Neuronal stem cell (in vitro differentiated cells): ENCODE measurements at regions not wholly inside any gene's neighbourhood (a gene's known extent, or its start where the extent isn't known, plus 50 kb on each side); places are given as distances from the start of the nearest gene placed in this dataset.

Source experiments
- DNase-seq: peaks from one replicate; pipeline ENCODE4 v3.0.0-alpha.2; 2013; ENCODE audit warnings: low spot score
- H2AFZ ChIP-seq: one replicate; pipeline ENCODE4 v1.6.1; 2013; ENCODE audit warnings: mild to moderate bottlenecking, low read length, inconsistent platforms
- H2AK5ac ChIP-seq: 2 replicates; pipeline ENCODE4 v1.6.1; 2013; ENCODE audit warnings: low read depth, mild to moderate bottlenecking, inconsistent platforms, low read length, moderate library complexity, mixed read lengths
- H2BK120ac ChIP-seq: 2 replicates; pipeline ENCODE4 v1.6.1; 2013; ENCODE audit warnings: low read depth, mild to moderate bottlenecking, inconsistent platforms, low read length, moderate library complexity, mixed read lengths
- H2BK12ac ChIP-seq: one replicate; pipeline ENCODE4 v1.6.1; 2013; ENCODE audit warnings: low read length, inconsistent platforms
- H2BK15ac ChIP-seq: 2 replicates; pipeline ENCODE4 v1.6.1; 2013; ENCODE audit warnings: mild to moderate bottlenecking, low read length, inconsistent platforms, mixed read lengths
- H2BK5ac ChIP-seq: one replicate; pipeline ENCODE4 v1.6.1; 2013; ENCODE audit warnings: inconsistent platforms, mild to moderate bottlenecking, low read length, moderate library complexity
- H3K14ac ChIP-seq: one replicate; pipeline ENCODE4 v1.6.1; 2013; ENCODE audit warnings: low read length, inconsistent platforms
- H3K18ac ChIP-seq: 2 replicates; pipeline ENCODE4 v1.6.1; 2013; ENCODE audit warnings: low read length, inconsistent platforms
- H3K23ac ChIP-seq: 2 replicates; pipeline ENCODE4 v1.6.1; 2013; ENCODE audit warnings: low read depth, mild to moderate bottlenecking, mixed read lengths, low read length, inconsistent platforms; ENCODE audit not compliant: poor library complexity
- H3K27ac ChIP-seq: replicated peaks from 3 replicates; pipeline ENCODE4 v1.5.1; 2013; ENCODE audit warnings: low read length, inconsistent platforms
- H3K27me3 ChIP-seq, 3 experiments: 2 replicates each; pipeline ENCODE4 v1.6.1; 2013; ENCODE audit warnings: low read length in 3 of 3, mild to moderate bottlenecking in 2 of 3, inconsistent platforms in 1 of 3, low read depth in 1 of 3, mixed read lengths in 1 of 3, moderate library complexity in 1 of 3; ENCODE audit not compliant: control insufficient read depth in 3 of 3, insufficient read depth in 3 of 3
- H3K36me3 ChIP-seq, 2 donors: replicated peaks in 1 of 2; 2 replicates each; pipeline ENCODE4 v1.6.1; 2013; ENCODE audit warnings: low read length in 2 of 2; ENCODE audit not compliant: control insufficient read depth in 2 of 2, insufficient read depth in 2 of 2
- H3K4ac ChIP-seq: 2 replicates; pipeline ENCODE4 v1.6.1; 2013; ENCODE audit warnings: inconsistent platforms, mild to moderate bottlenecking, low read length, moderate library complexity
- H3K4me1 ChIP-seq, 2 donors: 1 replicate in 1 of 2; 2 replicates in 1 of 2; pipeline ENCODE4 v1.6.1; 2013; ENCODE audit warnings: low read length in 2 of 2, low read depth in 1 of 2; ENCODE audit not compliant: control insufficient read depth in 2 of 2, insufficient read depth in 1 of 2
- H3K4me2 ChIP-seq: one replicate; pipeline ENCODE4 v1.6.1; 2013; ENCODE audit warnings: mild to moderate bottlenecking, low read length, inconsistent platforms; ENCODE audit not compliant: insufficient read depth, poor library complexity, severe bottlenecking
- H3K4me3 ChIP-seq, 2 donors: 2 replicates each; pipeline ENCODE4 v1.5.1; 2013; ENCODE audit warnings: low read length in 2 of 2, mild to moderate bottlenecking in 2 of 2, inconsistent platforms in 1 of 2, moderate library complexity in 1 of 2
- H3K79me1 ChIP-seq: one replicate; pipeline ENCODE4 v1.6.1; 2013; ENCODE audit warnings: low read depth, mild to moderate bottlenecking, inconsistent platforms, low read length, moderate library complexity
- H3K9ac ChIP-seq: one replicate; pipeline ENCODE4 v1.6.1; 2013; ENCODE audit warnings: mild to moderate bottlenecking, low read depth, low read length, inconsistent platforms; ENCODE audit not compliant: poor library complexity
- H3K9me3 ChIP-seq, 2 donors: replicated peaks in 1 of 2; 2 replicates each; pipeline versions ENCODE3 to v1.6.1; 2013; ENCODE audit warnings: low read length in 2 of 2, mild to moderate bottlenecking in 2 of 2, inconsistent platforms in 1 of 2, low read depth in 1 of 2, mixed read lengths in 1 of 2, moderate library complexity in 1 of 2; ENCODE audit not compliant: control insufficient read depth in 2 of 2, insufficient read depth in 1 of 2
- H4K8ac ChIP-seq: one replicate; pipeline ENCODE4 v1.6.1; 2013; ENCODE audit warnings: low read depth, mild to moderate bottlenecking, inconsistent platforms, low read length, moderate library complexity
- H4K91ac ChIP-seq: one replicate; pipeline ENCODE4 v1.6.1; 2013; ENCODE audit warnings: low read length, low read depth, mild to moderate bottlenecking, inconsistent platforms; ENCODE audit not compliant: poor library complexity
- WGBS, 2 donors: extraction: QIAGEN DNeasy Blood & Tissue Kit; methylation state at CpG; one replicate each; pipeline ENCODE4 v1.1.7; 2013; ENCODE audit warnings: missing lambda C conversion rate in 2 of 2, mixed read lengths in 1 of 2; ENCODE audit not compliant: insufficient read length in 2 of 2, insufficient replicate concordance in 1 of 2; ENCODE audit errors: extremely low coverage in 2 of 2; 5-methylcytosine and 5-hydroxymethylcytosine counted together

DNA sequence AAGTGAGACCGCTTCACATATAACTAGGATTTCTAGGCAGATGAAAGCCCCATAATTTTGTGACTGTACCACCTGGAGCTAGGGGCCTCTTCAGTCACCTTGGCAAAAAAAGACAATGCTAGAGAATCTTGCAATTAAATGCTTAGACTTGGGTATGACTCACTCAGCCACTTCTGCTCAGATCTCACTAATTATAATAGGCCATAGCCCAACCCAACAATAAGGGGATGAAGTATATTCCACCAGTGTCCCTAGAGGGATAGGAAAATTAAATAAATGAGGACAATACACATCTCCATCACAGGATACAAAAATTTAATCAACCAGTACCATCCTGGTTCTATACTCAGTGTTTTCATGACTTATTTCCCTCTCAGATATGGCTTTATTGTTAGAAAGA, 1079.9 kb upstream of the C9orf72 start:
- Histone ChIP-seq H3K27me3 (no peaks in the 10 kb centered on the region), H3K14ac (no peak overlapping the region), H3K9me3 (no peaks in the 10 kb centered on the region), H3K36me3 (no peaks in the 10 kb centered on the region), H2BK120ac (no peak overlapping the region), H4K91ac (no peak overlapping the region), H2BK12ac (no peak overlapping the region), H3K27ac (no peak overlapping the region), H3K79me1 (no peaks in the 10 kb centered on the region), H3K23ac (no peak overlapping the region), H2BK15ac (no peak overlapping the region), H2AFZ (no peak overlapping the region), H2AK5ac (no peak overlapping the region), H3K4me3 (no peak overlapping the region), H4K8ac (no peak overlapping the region), H3K4me2 (no peak overlapping the region), H3K9ac (no peak overlapping the region), H3K4me1 (peaks cover 0 to 1% of the 10 kb centered on the region in 2 donors), H3K4ac (no peak overlapping the region), H3K18ac (no peak overlapping the region), H2BK5ac (no peak overlapping the region)
- DNase-seq, result no peak
- WGBS, 2 donors, result no CpG with 5 or more reads among the region's 1 CpG

DNA sequence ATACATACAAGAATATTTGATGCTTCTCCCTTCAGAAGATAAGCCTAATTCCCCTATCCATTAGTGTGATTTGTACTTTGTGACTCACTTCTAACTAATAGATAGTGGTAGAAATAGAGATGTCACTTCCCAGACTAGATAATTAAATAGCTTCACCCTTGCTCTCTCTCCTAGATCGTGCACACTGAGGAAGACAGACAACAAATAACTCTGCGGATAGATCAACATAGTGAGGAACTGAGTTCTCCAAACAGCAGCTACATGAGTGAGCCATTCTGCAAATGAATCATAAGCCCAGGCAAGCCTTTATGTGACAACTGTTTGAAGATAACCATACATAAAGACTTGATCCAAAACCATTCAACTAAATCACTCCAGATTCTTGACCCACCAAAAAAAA, 1083.4 kb upstream of the C9orf72 start:
- Histone ChIP-seq H3K23ac (no peak overlapping the region), H2BK15ac (no peak overlapping the region), H3K9me3 (no peaks in the 10 kb centered on the region), H3K27ac (no peak overlapping the region), H4K91ac (no peak overlapping the region), H3K14ac (no peak overlapping the region), H2BK5ac (no peak overlapping the region), H3K4me3 (no peak overlapping the region), H2AFZ (peak overlapping the region; percentile 6), H3K9ac (no peak overlapping the region), H3K4me2 (no peak overlapping the region), H3K18ac (no peak overlapping the region), H2BK12ac (no peak overlapping the region), H2BK120ac (no peak overlapping the region), H2AK5ac (no peak overlapping the region), H3K4me1 (no peaks in the 10 kb centered on the region), H3K79me1 (no peaks in the 10 kb centered on the region), H3K4ac (no peak overlapping the region), H4K8ac (no peak overlapping the region), H3K27me3 (no peaks in the 10 kb centered on the region), H3K36me3 (no peaks in the 10 kb centered on the region)
- WGBS, 2 donors, result no CpG with 5 or more reads among the region's 2 CpGs
- DNase-seq, result no peak

DNA sequence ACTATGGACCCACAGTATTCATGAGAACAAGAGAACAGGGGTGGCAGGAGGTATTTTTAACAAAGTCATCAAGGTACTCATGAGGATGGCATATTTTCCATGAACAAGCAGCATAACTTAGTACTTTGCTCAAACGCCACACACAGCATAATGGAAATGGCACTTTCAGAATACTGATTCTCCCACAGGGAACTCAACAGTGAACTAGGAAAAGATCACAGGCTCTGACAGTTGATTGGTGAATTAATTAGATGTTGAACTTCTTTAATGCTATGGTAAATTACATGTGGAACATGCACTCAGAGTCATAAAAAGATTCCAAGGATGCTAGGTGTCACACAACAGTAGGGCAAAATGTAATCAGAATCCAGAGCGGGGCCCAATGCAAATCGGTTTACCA, 1088.6 kb upstream of the C9orf72 start:
- H2BK15ac ChIP-seq, result no peak overlapping the region
- H3K14ac ChIP-seq, result no peak overlapping the region
- no peaks in the 10 kb centered on the region for H3K9me3 ChIP-seq
- H2AK5ac ChIP-seq, result no peak overlapping the region
- H3K4me2 ChIP-seq, result no peak overlapping the region
- no peak overlapping the region for H2BK12ac ChIP-seq
- no peak overlapping the region for H3K9ac ChIP-seq
- DNase-seq, result no peak
- H2AFZ ChIP-seq, result no peak overlapping the region
- no CpG with 5 or more reads among the region's 3 CpGs for WGBS, 2 donors
- H3K4ac ChIP-seq, result no peak overlapping the region
- H4K8ac ChIP-seq, result no peak overlapping the region
- no peaks in the 10 kb centered on the region for H3K79me1 ChIP-seq
- H2BK5ac ChIP-seq, result no peak overlapping the region
- H3K27me3 ChIP-seq, result no peaks in the 10 kb centered on the region
- H2BK120ac ChIP-seq, result no peak overlapping the region
- no peak overlapping the region for H3K23ac ChIP-seq
- no peak overlapping the region for H3K27ac ChIP-seq
- no peak overlapping the region for H3K4me3 ChIP-seq
- H3K36me3 ChIP-seq, result no peaks in the 10 kb centered on the region
- H4K91ac ChIP-seq, result no peak overlapping the region
- no peak overlapping the region for H3K18ac ChIP-seq
- no peaks in the 10 kb centered on the region for H3K4me1 ChIP-seq

DNA sequence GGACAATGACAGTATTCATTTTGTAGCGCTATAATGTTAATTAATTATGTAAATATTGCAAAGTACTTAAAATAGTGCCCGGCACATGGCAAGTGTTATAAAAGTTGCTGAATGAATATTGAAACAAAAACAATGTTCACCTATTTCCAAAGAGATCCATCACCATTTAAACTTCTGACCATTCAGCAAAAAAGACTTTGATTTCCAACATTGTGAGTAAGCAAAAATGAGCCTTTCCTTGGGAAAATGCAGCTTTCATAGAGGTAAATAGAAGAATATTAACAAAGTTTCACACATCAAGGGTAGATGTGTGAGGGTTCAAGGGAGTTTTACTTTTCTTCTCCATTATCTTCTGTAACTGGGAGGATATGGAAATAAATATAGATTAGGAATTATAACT, 1089.4 kb upstream of the C9orf72 start:
- no peak overlapping the region for H3K23ac ChIP-seq
- no peak overlapping the region for H3K4me2 ChIP-seq
- H4K91ac ChIP-seq, result no peak overlapping the region
- H2AFZ ChIP-seq, result no peak overlapping the region
- H3K14ac ChIP-seq, result no peak overlapping the region
- no peak overlapping the region for H3K4ac ChIP-seq
- no peak overlapping the region for H3K18ac ChIP-seq
- H2BK15ac ChIP-seq, result no peak overlapping the region
- H2AK5ac ChIP-seq, result no peak overlapping the region
- H3K9me3 ChIP-seq, result no peaks in the 10 kb centered on the region
- no peak overlapping the region for H3K27ac ChIP-seq
- no peak overlapping the region for H4K8ac ChIP-seq
- H2BK12ac ChIP-seq, result no peak overlapping the region
- DNase-seq, result no peak
- WGBS, 2 donors, result no CpG with 5 or more reads among the region's 2 CpGs
- no peak overlapping the region for H3K4me3 ChIP-seq
- H2BK5ac ChIP-seq, result no peak overlapping the region
- H3K27me3 ChIP-seq, result no peaks in the 10 kb centered on the region
- no peaks in the 10 kb centered on the region for H3K4me1 ChIP-seq
- no peaks in the 10 kb centered on the region for H3K79me1 ChIP-seq
- no peak overlapping the region for H2BK120ac ChIP-seq
- no peaks in the 10 kb centered on the region for H3K36me3 ChIP-seq
- H3K9ac ChIP-seq, result no peak overlapping the region
